Adrenal gland (tissue), 9 donors: ENCODE measurements at regions not wholly inside any gene's neighbourhood (a gene's known extent, or its start where the extent isn't known, plus 50 kb on each side); places are given as distances from the start of the nearest gene placed in this dataset.
A peak's percentile ranks its signal among the peaks of the same experiment; 100 is the strongest.

Experiments used
- DNase-seq, 7 donors: peaks; one replicate each; pipeline ENCODE4 v3.0.0-alpha.2; 2019 to 2020
- H3K27ac ChIP-seq, 5 donors: fragments of 200-600 bp; sonication (generic) in 4 of 5; 1 replicate in 3 of 5; 2 replicates in 2 of 5; pipeline versions ENCODE4 v1.5.1 to v1.8.0; 2016 to 2020; ENCODE audit warnings: mild to moderate bottlenecking in 1 of 5
- H3K27me3 ChIP-seq: fragments of 200-600 bp; 2 replicates; pipeline ENCODE4 v1.8.0; 2021
- H3K36me3 ChIP-seq, 2 donors: fragments of 200-600 bp; replicated peaks in 1 of 2; 1 replicate in 1 of 2; 2 replicates in 1 of 2; pipeline versions ENCODE4 v1.5.1 to v1.8.0; 2018 to 2022
- H3K4me1 ChIP-seq, 2 donors: fragments of 200-600 bp; replicated peaks in 1 of 2; 1 replicate in 1 of 2; 2 replicates in 1 of 2; pipeline versions ENCODE4 v1.5.1 to v1.8.0; 2018 to 2021
- H3K4me3 ChIP-seq, 4 donors: fragments of 200-600 bp; sonication (generic) in 3 of 4; one replicate each; pipeline ENCODE4 v1.5.1; 2016 to 2018
- H3K9me3 ChIP-seq, 3 donors: fragments of 200-600 bp; sonication (generic) in 1 of 3; replicated peaks in 1 of 3; 1 replicate in 2 of 3; 2 replicates in 1 of 3; pipeline versions ENCODE4 v1.5.1 to v1.8.0; 2016 to 2021
- POLR2A ChIP-seq, 2 donors: fragments of 450-650 bp; IDR thresholded peaks; one replicate each; pipeline ENCODE4 v1.6.1; 2017; ENCODE audit warnings: antibody characterized with exemption in 2 of 2, mild to moderate bottlenecking in 2 of 2, moderate library complexity in 1 of 2
- WGBS, 4 donors: extraction: QIAGEN DNeasy Blood & Tissue Kit in 2 of 4; methylation state at CpG; one replicate each; pipeline versions ENCODE4 v1.1.5 to v1.1.7; 2013 to 2017; 5-methylcytosine and 5-hydroxymethylcytosine counted together
- intact Hi-C, 2 donors: fragments of 100-400 bp; cut with DNase I; formaldehyde crosslinking; loops; one replicate each; pipeline versions ENCODE4 v1.14.1 to v1.15.0; 2022 to 2023
- TF ChIP-seq, protein P1 (sequence below), 6 experiments: fragments of 450-650 bp in 4 of 6; fragments of 200-600 bp in 2 of 6; sonication (generic) in 1 of 6; IDR thresholded peaks; 1 replicate in 5 of 6; 2 replicates in 1 of 6; pipeline versions ENCODE4 v1.5.1 to v1.8.0; 2016 to 2021; ENCODE audit warnings: antibody characterized with exemption in 6 of 6, mild to moderate bottlenecking in 2 of 6, moderate library complexity in 1 of 6
- donor health status: healthy with polysubstance abuse.
- donor health status: Bipolar disorder and iron deficiency.
- donor health status: DM: yes; HTN: yes; CAD: no.
- donor health status: DM: no; HTN: no; CAD: no.
- donor health status: DM: no; HTN: no; CAD: no.

DNA sequence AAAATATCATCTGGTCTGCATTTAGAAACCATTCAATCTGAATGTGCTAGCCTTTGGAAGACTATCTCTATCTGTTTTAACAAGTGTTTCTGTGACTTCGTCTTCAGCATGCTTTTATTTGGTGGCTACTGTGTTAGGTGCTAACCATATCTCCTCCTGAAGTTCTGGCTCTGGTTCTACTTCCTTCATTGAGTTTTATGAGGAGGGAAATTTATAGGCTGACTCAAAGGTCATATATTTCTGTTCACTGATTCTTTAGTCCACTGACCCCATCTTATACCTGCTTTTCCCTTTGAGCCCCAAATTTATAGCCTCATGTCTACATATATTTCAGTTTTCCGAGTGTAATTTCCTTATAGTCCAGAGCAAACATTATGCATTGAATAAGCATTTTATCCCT, 295.0 kb upstream of the RASGRP1 start:
- 59 to 80% (median 67%) methylated on average over 2 of the region's 2 CpGs for WGBS, 4 donors
- Histone ChIP-seq H3K4me3 (no peak overlapping the region), H3K27me3 (no peaks in the 10 kb centered on the region), H3K9me3 (no peaks in the 10 kb centered on the region), H3K27ac (no peak overlapping the region), H3K36me3 (no peaks in the 10 kb centered on the region), H3K4me1 (no peaks in the 10 kb centered on the region)
- DNase-seq: no peak
- intact Hi-C loops: no loop called here
- TF ChIP-seq, protein P1, sequence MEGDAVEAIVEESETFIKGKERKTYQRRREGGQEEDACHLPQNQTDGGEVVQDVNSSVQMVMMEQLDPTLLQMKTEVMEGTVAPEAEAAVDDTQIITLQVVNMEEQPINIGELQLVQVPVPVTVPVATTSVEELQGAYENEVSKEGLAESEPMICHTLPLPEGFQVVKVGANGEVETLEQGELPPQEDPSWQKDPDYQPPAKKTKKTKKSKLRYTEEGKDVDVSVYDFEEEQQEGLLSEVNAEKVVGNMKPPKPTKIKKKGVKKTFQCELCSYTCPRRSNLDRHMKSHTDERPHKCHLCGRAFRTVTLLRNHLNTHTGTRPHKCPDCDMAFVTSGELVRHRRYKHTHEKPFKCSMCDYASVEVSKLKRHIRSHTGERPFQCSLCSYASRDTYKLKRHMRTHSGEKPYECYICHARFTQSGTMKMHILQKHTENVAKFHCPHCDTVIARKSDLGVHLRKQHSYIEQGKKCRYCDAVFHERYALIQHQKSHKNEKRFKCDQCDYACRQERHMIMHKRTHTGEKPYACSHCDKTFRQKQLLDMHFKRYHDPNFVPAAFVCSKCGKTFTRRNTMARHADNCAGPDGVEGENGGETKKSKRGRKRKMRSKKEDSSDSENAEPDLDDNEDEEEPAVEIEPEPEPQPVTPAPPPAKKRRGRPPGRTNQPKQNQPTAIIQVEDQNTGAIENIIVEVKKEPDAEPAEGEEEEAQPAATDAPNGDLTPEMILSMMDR (IDR thresholded peaks at IDR 0.05): no peak
- TF ChIP-seq POLR2A (IDR thresholded peaks at IDR 0.05): no peak

DNA sequence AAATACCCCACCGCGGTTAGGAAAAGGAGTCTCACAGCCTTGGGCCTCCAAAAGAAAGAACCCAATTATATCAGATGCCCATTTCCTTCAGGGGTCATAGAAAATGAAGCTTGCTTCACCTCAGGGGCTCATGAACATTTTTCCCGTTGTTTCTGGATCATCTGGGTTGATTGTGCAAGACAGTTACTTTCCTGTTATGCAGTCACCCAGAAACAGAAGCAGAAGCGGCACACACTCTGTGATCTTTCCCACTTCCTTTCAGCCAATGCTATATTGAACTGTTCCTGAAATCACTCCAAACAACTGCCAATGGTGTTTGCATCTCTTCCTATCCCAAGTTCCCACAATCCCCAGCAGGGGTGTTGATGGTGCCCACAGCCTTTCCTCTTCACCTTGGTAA, 295.6 kb upstream of the RASGRP1 start:
- H3K27ac ChIP-seq: no peak overlapping the region

DNA sequence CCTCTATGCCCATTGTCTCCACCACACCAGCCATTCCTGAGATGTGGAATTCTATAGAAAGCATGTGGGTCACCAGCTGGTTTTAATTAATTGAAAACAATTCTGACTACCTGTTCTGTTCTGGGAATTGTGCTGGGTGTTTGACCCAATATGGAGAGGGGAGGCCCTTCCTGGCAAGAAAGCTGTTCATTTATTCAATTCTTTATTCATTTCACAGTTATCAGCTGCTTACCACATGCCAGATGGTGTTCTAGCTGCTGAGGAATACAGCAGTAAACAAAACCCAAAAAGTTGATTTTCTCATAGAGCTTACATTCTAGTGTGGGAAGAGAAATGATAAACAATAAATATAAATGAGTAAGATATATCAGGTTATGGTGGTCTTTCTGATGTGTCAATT, 296.1 kb upstream of the RASGRP1 start:
- no peaks in the 10 kb centered on the region for H3K27me3 ChIP-seq
- no peaks in the 10 kb centered on the region for H3K36me3 ChIP-seq
- DNase-seq: no peak
- H3K9me3 ChIP-seq: no peaks in the 10 kb centered on the region
- intact Hi-C loops: no loop called here
- no peaks in the 10 kb centered on the region for H3K4me1 ChIP-seq
- no peak overlapping the region for H3K4me3 ChIP-seq
- TF ChIP-seq POLR2A (IDR thresholded peaks at IDR 0.05): no peak
- TF ChIP-seq, protein P1 (IDR thresholded peaks at IDR 0.05): no peak
- H3K27ac ChIP-seq: no peak overlapping the region

More for the DNA sequence above, 295.6 kb upstream of the RASGRP1 start:
- Histone ChIP-seq H3K27me3 (no peaks in the 10 kb centered on the region), H3K4me3 (no peak overlapping the region), H3K36me3 (no peaks in the 10 kb centered on the region), H3K9me3 (no peaks in the 10 kb centered on the region), H3K4me1 (no peaks in the 10 kb centered on the region)
- 52 to 66% (median 61%) methylated on average over 4 of the region's 4 CpGs for WGBS, 4 donors
- intact Hi-C loops: no loop called here
- DNase-seq: peak in 1 of 7 donors; percentile 15
- no peak for TF ChIP-seq POLR2A (IDR thresholded peaks at IDR 0.05)
- TF ChIP-seq, protein P1 (IDR thresholded peaks at IDR 0.05): no peak

DNA sequence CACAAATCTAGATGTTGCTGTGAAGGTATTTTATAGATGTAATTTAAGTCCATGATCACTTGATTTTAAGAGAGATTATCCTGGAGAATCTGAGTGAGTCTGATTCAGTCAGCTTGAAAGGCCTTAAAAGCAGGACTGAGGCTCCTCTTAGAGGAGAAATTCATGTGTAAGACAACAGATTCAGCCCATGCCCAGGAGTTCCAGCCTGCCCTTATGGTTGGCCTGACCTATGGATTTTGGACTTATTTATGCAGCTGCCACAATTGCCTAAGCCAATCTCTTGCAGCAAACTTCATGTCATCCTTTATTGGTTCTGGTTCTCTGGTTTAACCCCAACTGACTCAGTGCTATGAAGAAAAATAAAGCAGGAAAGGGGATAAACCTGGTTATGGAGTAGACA, 296.5 kb upstream of the RASGRP1 start:
- no peak overlapping the region for H3K4me3 ChIP-seq
- no peak overlapping the region for H3K27ac ChIP-seq
- intact Hi-C loops: no loop called here
- no peaks in the 10 kb centered on the region for H3K36me3 ChIP-seq
- DNase-seq: no peak
- H3K9me3 ChIP-seq: no peaks in the 10 kb centered on the region
- no peaks in the 10 kb centered on the region for H3K4me1 ChIP-seq
- TF ChIP-seq, protein P1 (IDR thresholded peaks at IDR 0.05): no peak
- TF ChIP-seq POLR2A (IDR thresholded peaks at IDR 0.05): no peak
- no peaks in the 10 kb centered on the region for H3K27me3 ChIP-seq
